ENCODE measurements at regions not wholly inside any gene's neighbourhood (a gene's known extent, or its start where the extent isn't known, plus 50 kb on each side); places are given as distances from the start of the nearest gene placed in this dataset.

DNA sequence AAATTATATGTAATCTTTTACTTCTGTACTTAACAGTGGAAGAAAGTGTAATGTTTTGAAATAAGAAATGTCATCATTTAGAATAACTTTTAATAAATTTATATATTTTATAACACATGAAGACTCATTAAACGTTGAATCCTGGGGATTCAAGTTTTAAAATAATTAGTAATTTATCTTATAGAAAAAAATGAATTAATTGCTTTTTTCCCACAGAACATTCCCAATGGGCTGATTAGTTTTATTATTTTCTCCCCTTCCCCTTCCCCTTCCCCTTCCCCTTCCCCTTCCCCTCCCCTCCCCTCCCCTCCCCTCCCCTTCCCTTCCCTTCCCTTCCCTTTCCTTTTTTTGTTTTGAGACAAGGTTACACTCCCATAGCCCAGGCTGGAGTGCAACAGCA lies 79.7 kb downstream of the MRPS30 start:
- no peak overlapping the region for H3K27ac ChIP-seq
- peaks cover 0 to 13% (median 9%) of the 10 kb centered on the region in 11 experiments; a peak in 17 of 22 replicates for H3K9me3 ChIP-seq (replicated peaks in 1 of 11)
- no peak overlapping the region for H3K9ac ChIP-seq
- H3K4me2 ChIP-seq, result no peak overlapping the region
- no peak overlapping the region for H3K4me3 ChIP-seq
- no peaks in the 10 kb centered on the region for H3K27me3 ChIP-seq
- H3K4me1 ChIP-seq, result 0 out of 20 replicates have a peak, but pooled peaks cover 0 to 5% (median 0%) of the 10 kb centered on the region in 10 experiments
- no peak for TF ChIP-seq Cebpa-rat (IDR thresholded peaks at IDR 0.05)
- no peaks in the 10 kb centered on the region for H3K36me3 ChIP-seq
- H4K20me1 ChIP-seq, result no peaks in the 10 kb centered on the region

DNA sequence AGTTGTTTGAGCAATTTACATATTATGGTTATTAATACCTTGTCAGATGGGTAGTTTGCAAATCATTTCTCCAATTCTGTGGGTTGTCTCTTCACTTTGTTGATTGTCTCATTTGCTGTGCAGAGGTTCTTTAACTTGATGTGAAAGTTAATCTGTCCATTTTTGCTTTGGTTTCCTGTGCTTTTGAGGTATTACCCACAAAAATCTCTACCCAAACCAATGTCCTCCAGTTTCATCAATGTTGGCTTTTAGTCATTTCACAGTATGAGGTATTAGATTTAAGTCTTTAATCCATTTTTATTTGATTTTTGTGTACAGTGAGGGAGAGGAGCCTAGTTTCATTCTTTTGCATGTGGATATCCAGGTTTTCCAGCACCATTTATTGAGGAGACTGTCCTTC lies 82.4 kb downstream of the MRPS30 start:
- Histone ChIP-seq H3K36me3 (no peaks in the 10 kb centered on the region), H3K9ac (no peak overlapping the region), H4K20me1 (no peaks in the 10 kb centered on the region), H3K9me3 (replicated peaks in 1 of 11) (peaks cover 0 to 4% (median 0%) of the 10 kb centered on the region in 11 experiments; a peak in 5 of 22 replicates), H3K27me3 (no peaks in the 10 kb centered on the region), H3K27ac (no peak overlapping the region), H3K4me1 (0 out of 20 replicates have a peak, but pooled peaks cover 0 to 1% (median 0%) of the 10 kb centered on the region in 10 experiments), H3K4me3 (no peak overlapping the region), H3K4me2 (no peak overlapping the region)
- no peak for TF ChIP-seq Cebpa-rat (IDR thresholded peaks at IDR 0.05)

DNA sequence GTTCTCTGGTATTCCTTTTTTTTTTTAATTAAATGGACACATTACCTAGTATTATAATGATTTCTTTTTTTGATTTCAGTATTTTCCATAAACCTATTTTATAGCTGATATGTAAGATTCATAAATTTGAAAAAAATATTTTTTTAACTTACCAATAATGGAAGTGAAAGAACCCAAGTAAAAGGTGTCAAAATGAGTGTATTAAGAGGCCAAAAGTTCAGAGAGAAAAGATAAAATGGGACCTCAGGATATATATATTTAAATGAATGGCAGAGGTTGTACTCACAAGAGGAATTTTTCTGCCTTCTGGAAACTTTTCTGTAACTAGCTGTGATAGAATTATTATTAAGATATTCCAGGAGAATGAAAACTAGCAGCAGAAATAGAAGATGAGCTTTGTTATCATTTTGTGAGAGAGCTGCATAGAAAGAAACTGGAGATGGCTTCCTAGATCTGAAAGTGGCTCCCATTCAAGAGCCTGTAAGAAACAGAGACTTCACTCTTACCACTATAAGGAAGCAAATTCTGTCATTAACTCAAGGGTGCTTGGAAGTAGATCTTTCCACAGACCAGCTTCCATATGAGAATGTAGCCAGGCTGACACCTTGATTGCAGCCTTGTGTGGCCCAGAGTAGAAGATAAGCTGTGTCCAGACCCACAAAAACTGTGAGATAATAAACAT lies 91.7 kb downstream of the MRPS30 start:
- Histone ChIP-seq H3K36me3 (no peaks in the 10 kb centered on the region), H4K20me1 (no peaks in the 10 kb centered on the region), H3K27me3 (no peaks in the 10 kb centered on the region), H3K4me3 (no peak overlapping the region), H3K9me3 (replicated peaks in 1 of 11) (no peaks in the 10 kb centered on the region), H3K4me2 (no peak overlapping the region), H3K4me1 (peaks cover 0 to 8% (median 0%) of the 10 kb centered on the region in 10 experiments; a peak in 1 of 20 replicates), H3K9ac (no peak overlapping the region), H3K27ac (no peak overlapping the region)
- no peak for TF ChIP-seq Cebpa-rat (IDR thresholded peaks at IDR 0.05)

DNA sequence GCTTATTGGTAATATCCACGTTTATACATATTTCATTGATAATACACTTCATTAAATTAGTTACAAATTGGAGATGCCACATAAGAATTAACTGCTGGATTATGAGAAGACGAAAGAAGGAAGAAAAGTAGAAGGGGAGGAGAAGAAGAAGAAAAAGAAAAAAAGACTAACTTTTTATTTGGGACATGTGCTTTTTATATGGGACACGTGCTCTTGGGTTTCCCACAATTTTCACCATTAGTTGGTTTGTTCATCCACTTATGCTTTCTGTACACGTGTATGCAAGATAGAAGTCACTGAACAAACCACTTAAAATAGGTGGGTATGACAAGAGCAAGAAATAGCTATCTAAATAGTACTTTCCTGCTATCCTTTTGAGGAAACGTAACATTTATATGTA lies 98.6 kb downstream of the MRPS30 start:
- no peaks in the 10 kb centered on the region for H4K20me1 ChIP-seq
- no peaks in the 10 kb centered on the region for H3K27me3 ChIP-seq
- no peak overlapping the region for H3K27ac ChIP-seq
- no peak overlapping the region for H3K4me2 ChIP-seq
- no peak for TF ChIP-seq Cebpa-rat (IDR thresholded peaks at IDR 0.05)
- no peak overlapping the region for H3K4me3 ChIP-seq
- no peaks in the 10 kb centered on the region for H3K36me3 ChIP-seq
- H3K9ac ChIP-seq, result no peak overlapping the region
- no peaks in the 10 kb centered on the region for H3K4me1 ChIP-seq
- H3K9me3 ChIP-seq (replicated peaks in 1 of 11), result no peaks in the 10 kb centered on the region

DNA sequence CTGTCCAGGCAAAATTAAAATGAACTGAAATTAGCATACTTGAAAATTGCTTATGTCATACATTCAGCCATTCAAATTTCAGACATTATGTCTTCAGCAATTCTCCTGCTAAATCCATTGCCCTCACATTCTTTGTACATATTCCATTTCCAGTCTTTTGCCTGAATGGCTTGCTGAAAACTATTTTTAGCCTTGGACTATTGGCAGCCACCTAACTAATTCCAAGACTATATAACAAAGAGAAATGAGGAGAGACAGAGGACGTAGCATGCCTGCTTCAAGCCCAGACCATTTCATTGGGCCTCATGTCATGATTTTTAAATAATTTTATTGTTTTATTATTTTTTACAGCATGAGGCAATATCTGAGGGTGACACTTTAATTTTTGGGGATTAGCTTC lies 100.3 kb downstream of the MRPS30 start:
- Histone ChIP-seq H3K9ac (no peak overlapping the region), H3K4me2 (no peak overlapping the region), H3K27ac (no peak overlapping the region), H3K9me3 (replicated peaks in 1 of 11) (no peaks in the 10 kb centered on the region), H3K36me3 (no peaks in the 10 kb centered on the region), H3K4me1 (no peaks in the 10 kb centered on the region), H4K20me1 (no peaks in the 10 kb centered on the region), H3K27me3 (no peaks in the 10 kb centered on the region), H3K4me3 (no peak overlapping the region)
- no peak for TF ChIP-seq Cebpa-rat (IDR thresholded peaks at IDR 0.05)

DNA sequence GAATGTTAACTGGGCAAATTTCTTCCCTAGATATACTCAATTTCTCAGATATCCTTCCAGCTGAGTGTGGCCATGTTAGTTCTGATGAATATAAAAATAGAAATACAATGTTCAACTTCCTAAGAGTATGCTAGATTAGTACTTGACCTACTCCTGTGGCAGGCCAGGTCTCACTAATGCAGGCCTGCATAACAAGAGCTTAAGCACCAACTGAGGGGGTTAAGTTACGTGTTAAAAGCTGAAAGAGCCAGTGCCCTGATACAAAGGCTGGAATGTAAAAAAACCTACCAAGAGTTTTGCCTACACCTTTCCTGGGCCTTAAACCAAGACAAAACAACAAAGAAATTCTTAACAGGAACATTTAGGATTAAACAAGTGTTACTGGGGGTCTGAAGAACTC lies 102.8 kb downstream of the MRPS30 start:
- H3K27ac ChIP-seq, result no peak overlapping the region
- TF ChIP-seq Cebpa-rat (IDR thresholded peaks at IDR 0.05), result no peak
- no peak overlapping the region for H3K9ac ChIP-seq
- H3K4me3 ChIP-seq, result no peak overlapping the region
- H3K4me1 ChIP-seq, result no peaks in the 10 kb centered on the region
- H4K20me1 ChIP-seq, result no peaks in the 10 kb centered on the region
- no peak overlapping the region for H3K4me2 ChIP-seq
- no peaks in the 10 kb centered on the region for H3K9me3 ChIP-seq (replicated peaks in 1 of 11)
- no peaks in the 10 kb centered on the region for H3K36me3 ChIP-seq
- no peaks in the 10 kb centered on the region for H3K27me3 ChIP-seq

DNA sequence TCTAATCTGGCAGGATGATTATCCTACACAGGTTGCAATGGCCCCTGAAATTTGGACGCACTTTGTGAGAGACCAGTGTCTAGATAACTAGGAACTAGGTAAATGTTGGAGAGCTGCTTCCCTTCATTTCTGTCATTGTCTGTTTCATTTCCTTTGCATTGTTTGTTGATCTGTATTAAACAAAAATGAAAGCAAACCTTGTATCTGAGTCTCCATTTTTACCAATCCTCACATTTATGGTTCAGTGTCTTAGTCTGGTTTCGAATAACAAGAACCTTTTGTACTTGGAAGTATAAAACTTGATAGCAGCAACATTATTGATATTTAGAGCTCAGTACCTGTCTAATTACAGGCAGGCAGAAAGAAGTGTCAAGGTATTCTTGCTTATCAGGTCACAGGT lies 105.5 kb downstream of the MRPS30 start:
- Histone ChIP-seq H3K36me3 (no peaks in the 10 kb centered on the region), H3K4me1 (no peaks in the 10 kb centered on the region), H3K27me3 (no peaks in the 10 kb centered on the region), H3K4me3 (no peak overlapping the region), H3K9me3 (replicated peaks in 1 of 11) (no peaks in the 10 kb centered on the region), H3K4me2 (no peak overlapping the region), H3K9ac (no peak overlapping the region), H4K20me1 (no peaks in the 10 kb centered on the region), H3K27ac (no peak overlapping the region)
- TF ChIP-seq Cebpa-rat (IDR thresholded peaks at IDR 0.05), result no peak

DNA sequence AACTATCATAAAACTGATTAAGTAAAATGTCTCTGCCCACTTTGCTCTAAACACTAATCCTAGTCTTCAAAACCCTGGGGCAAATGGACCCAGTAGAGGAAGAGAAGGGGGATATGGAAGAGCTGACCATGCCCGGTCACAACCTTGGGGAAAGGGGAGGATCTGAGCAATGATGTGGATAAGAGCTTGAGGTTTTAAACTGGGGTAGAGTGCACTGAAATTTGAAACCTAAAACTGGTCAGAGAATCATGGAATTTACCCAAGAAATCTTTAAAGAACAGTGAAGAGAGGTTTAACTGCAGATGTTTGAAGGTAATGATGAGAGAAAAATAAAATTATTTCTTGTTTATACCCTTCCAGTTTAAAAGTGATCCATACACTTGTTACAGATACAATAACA lies 110.8 kb downstream of the MRPS30 start:
- H3K4me3 ChIP-seq, result no peak overlapping the region
- no peak overlapping the region for H3K4me2 ChIP-seq
- no peak overlapping the region for H3K9ac ChIP-seq
- H4K20me1 ChIP-seq, result no peaks in the 10 kb centered on the region
- no peaks in the 10 kb centered on the region for H3K4me1 ChIP-seq
- no peaks in the 10 kb centered on the region for H3K36me3 ChIP-seq
- H3K27ac ChIP-seq, result no peak overlapping the region
- H3K27me3 ChIP-seq, result no peaks in the 10 kb centered on the region
- H3K9me3 ChIP-seq (replicated peaks in 1 of 11), result no peaks in the 10 kb centered on the region
- no peak for TF ChIP-seq Cebpa-rat (IDR thresholded peaks at IDR 0.05)

DNA sequence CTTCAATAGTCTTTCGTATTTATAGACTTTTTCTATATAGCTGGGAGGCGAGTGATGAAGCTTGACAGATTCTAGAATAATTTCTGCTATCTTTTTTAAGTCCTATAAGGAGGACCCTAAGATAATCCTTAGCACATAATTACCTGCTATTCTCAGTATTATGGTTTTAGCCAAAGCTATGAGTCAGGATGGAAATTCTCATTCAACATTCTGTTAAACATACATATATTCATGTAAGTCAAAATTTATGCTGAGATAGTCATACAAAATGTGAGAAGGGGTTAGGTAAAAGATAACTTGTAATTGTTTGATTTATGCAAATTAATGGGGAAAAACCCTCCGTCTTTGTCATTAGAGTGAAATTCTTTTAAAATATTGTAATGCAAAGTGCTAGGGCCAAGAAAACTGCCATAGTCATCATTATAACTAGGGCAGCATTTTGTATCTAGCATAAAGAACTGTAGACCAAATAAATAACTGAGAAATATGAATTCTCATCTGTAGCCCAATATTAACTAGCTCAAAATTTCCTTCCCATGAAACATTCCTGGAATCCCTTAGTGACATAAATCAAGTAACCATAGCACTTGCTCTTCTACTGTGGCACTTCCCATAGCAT lies 118.5 kb downstream of the MRPS30 start:
- H3K4me2 ChIP-seq, result no peak overlapping the region
- H3K4me3 ChIP-seq, result no peak overlapping the region
- no peak for TF ChIP-seq Cebpa-rat (IDR thresholded peaks at IDR 0.05)
- no peaks in the 10 kb centered on the region for H4K20me1 ChIP-seq
- no peaks in the 10 kb centered on the region for H3K9me3 ChIP-seq (replicated peaks in 1 of 11)
- no peak overlapping the region for H3K9ac ChIP-seq
- no peaks in the 10 kb centered on the region for H3K27me3 ChIP-seq
- no peak overlapping the region for H3K27ac ChIP-seq
- no peaks in the 10 kb centered on the region for H3K4me1 ChIP-seq
- no peaks in the 10 kb centered on the region for H3K36me3 ChIP-seq
